ENCODE measurements at regions not wholly inside any gene's neighbourhood (a gene's known extent, or its start where the extent isn't known, plus 50 kb on each side); places are given as distances from the start of the nearest gene placed in this dataset.

- ChIA-PET POLR2A (ENCODE audit: low non-redundant PET) (no interaction called here), CTCF (no interaction called here)
- Histone ChIP-seq H3K4me1 (ENCODE audit: insufficient read depth, low read length, poor library complexity, severe bottlenecking) (no peaks in the 10 kb centered on the region), H3K27ac (ENCODE audit: low read depth, low read length, poor library complexity, severe bottlenecking) (no peak overlapping the region), H3K36me3 (ENCODE audit: insufficient read depth, low read length, poor library complexity, severe bottlenecking) (no peaks in the 10 kb centered on the region), H3K4me3 (ENCODE audit: low read depth, low read length, poor library complexity, severe bottlenecking) (no peak overlapping the region), H3K27me3 (replicated peaks; ENCODE audit: insufficient read depth, low read depth, low read length, poor library complexity) (no peaks in the 10 kb centered on the region), H3K9me3 (ENCODE audit: low read depth, low read length, poor library complexity, severe bottlenecking) (no peaks in the 10 kb centered on the region)
- no peak for DNase-seq (ENCODE audit: low spot score)
- TF ChIP-seq CTCF (conservative IDR thresholded peaks at IDR 0.05; ENCODE audit: low read depth, low read length) = no peak
- TF ChIP-seq EZH2 (IDR thresholded peaks at IDR 0.05; ENCODE audit: borderline replicate concordance, low read depth, low read length, poor library complexity, severe bottlenecking) = no peak
- BruUV-seq (replicated peaks) = no TSS peak
- intact Hi-C loops (cut with micrococcal nuclease; ENCODE audit: unreplicated experiment) = no loop called here
These were observed 154.8 kb downstream of the TMX1 start for GRCh38 chr14:51394804-51395203.

- TF ChIP-seq EZH2 (IDR thresholded peaks at IDR 0.05; ENCODE audit: borderline replicate concordance, low read depth, low read length, poor library complexity, severe bottlenecking) (no peak), CTCF (conservative IDR thresholded peaks at IDR 0.05; ENCODE audit: low read depth, low read length) (no peak)
- Histone ChIP-seq H3K4me1 (ENCODE audit: insufficient read depth, low read length, poor library complexity, severe bottlenecking) (no peaks in the 10 kb centered on the region), H3K36me3 (ENCODE audit: insufficient read depth, low read length, poor library complexity, severe bottlenecking) (no peaks in the 10 kb centered on the region), H3K27me3 (replicated peaks; ENCODE audit: insufficient read depth, low read depth, low read length, poor library complexity) (no peaks in the 10 kb centered on the region), H3K27ac (ENCODE audit: low read depth, low read length, poor library complexity, severe bottlenecking) (no peak overlapping the region), H3K9me3 (ENCODE audit: low read depth, low read length, poor library complexity, severe bottlenecking) (no peaks in the 10 kb centered on the region), H3K4me3 (ENCODE audit: low read depth, low read length, poor library complexity, severe bottlenecking) (no peak overlapping the region)
- CTCF ChIA-PET = no interaction called here
- intact Hi-C loops (cut with micrococcal nuclease; ENCODE audit: unreplicated experiment) = no loop called here
- POLR2A ChIA-PET (ENCODE audit: low non-redundant PET) = no interaction called here
- no TSS peak for BruUV-seq (replicated peaks)
- DNase-seq (ENCODE audit: low spot score) = no peak
These were observed 155.4 kb downstream of the TMX1 start for GRCh38 chr14:51395361-51395849.

GRCh38 chr14:51396222-51396815 lies 156.3 kb downstream of the TMX1 start:
- no peak overlapping the region for H3K4me3 ChIP-seq (ENCODE audit: low read depth, low read length, poor library complexity, severe bottlenecking)
- no peaks in the 10 kb centered on the region for H3K4me1 ChIP-seq (ENCODE audit: insufficient read depth, low read length, poor library complexity, severe bottlenecking)
- H3K27ac ChIP-seq (ENCODE audit: low read depth, low read length, poor library complexity, severe bottlenecking) = no peak overlapping the region
- ChIA-PET CTCF (no interaction called here), POLR2A (ENCODE audit: low non-redundant PET) (no interaction called here)
- intact Hi-C loops (cut with micrococcal nuclease; ENCODE audit: unreplicated experiment) = no loop called here
- no peaks in the 10 kb centered on the region for H3K9me3 ChIP-seq (ENCODE audit: low read depth, low read length, poor library complexity, severe bottlenecking)
- H3K27me3 ChIP-seq (replicated peaks; ENCODE audit: insufficient read depth, low read depth, low read length, poor library complexity) = no peaks in the 10 kb centered on the region
- TF ChIP-seq CTCF (conservative IDR thresholded peaks at IDR 0.05; ENCODE audit: low read depth, low read length) (no peak), EZH2 (IDR thresholded peaks at IDR 0.05; ENCODE audit: borderline replicate concordance, low read depth, low read length, poor library complexity, severe bottlenecking) (no peak)
- H3K36me3 ChIP-seq (ENCODE audit: insufficient read depth, low read length, poor library complexity, severe bottlenecking) = no peaks in the 10 kb centered on the region
- no TSS peak for BruUV-seq (replicated peaks)
- no peak for DNase-seq (ENCODE audit: low spot score)

Measured in A673 (cell line).